ENCODE measurements at regions not wholly inside any gene's neighbourhood (a gene's known extent, or its start where the extent isn't known, plus 50 kb on each side); places are given as distances from the start of the nearest gene placed in this dataset.

- Mint-ChIP-seq H3K9me3 (no peaks in the 10 kb centered on the region), H3K4me1 (no peaks in the 10 kb centered on the region), H3K4me3 (no peak overlapping the region), H3K27me3 (peaks cover 23% of the 10 kb centered on the region), H3K36me3 (ENCODE audit: low read depth) (no peaks in the 10 kb centered on the region), H3K27ac (no peak overlapping the region)
- no peak for ATAC-seq (replicated peaks)
Measured at GRCh38 chr11:11769782-11770181, 72.0 kb upstream of the USP47 start.

- Mint-ChIP-seq H3K4me3 (no peak overlapping the region), H3K9me3 (no peaks in the 10 kb centered on the region), H3K36me3 (ENCODE audit: low read depth) (no peaks in the 10 kb centered on the region), H3K27me3 (peaks cover 23% of the 10 kb centered on the region), H3K4me1 (no peaks in the 10 kb centered on the region), H3K27ac (no peak overlapping the region)
- no peak for ATAC-seq (replicated peaks)
Measured at GRCh38 chr11:11769362-11769761, 72.4 kb upstream of the USP47 start.

- no peak overlapping the region for H3K27ac Mint-ChIP-seq
- no peaks in the 10 kb centered on the region for H3K36me3 Mint-ChIP-seq (ENCODE audit: low read depth)
- no peak overlapping the region for H3K4me3 Mint-ChIP-seq
- H3K9me3 Mint-ChIP-seq = no peaks in the 10 kb centered on the region
- no peaks in the 10 kb centered on the region for H3K4me1 Mint-ChIP-seq
- H3K27me3 Mint-ChIP-seq = peaks cover 33% of the 10 kb centered on the region
- ATAC-seq (replicated peaks) = no peak
Measured at GRCh38 chr11:11764423-11764803, 77.4 kb upstream of the USP47 start.

GRCh38 chr11:11763796-11764422 lies 77.9 kb upstream of the USP47 start:
- H3K27me3 Mint-ChIP-seq = peaks cover 29% of the 10 kb centered on the region
- H3K9me3 Mint-ChIP-seq = no peaks in the 10 kb centered on the region
- ATAC-seq (replicated peaks) = no peak
- H3K36me3 Mint-ChIP-seq (ENCODE audit: low read depth) = no peaks in the 10 kb centered on the region
- no peak overlapping the region for H3K4me3 Mint-ChIP-seq
- H3K4me1 Mint-ChIP-seq = no peaks in the 10 kb centered on the region
- H3K27ac Mint-ChIP-seq = no peak overlapping the region

GRCh38 chr11:11760838-11761237 lies 80.9 kb upstream of the USP47 start:
- Mint-ChIP-seq H3K27me3 (peaks cover 22% of the 10 kb centered on the region), H3K4me3 (no peak overlapping the region), H3K36me3 (ENCODE audit: low read depth) (no peaks in the 10 kb centered on the region), H3K27ac (no peak overlapping the region), H3K4me1 (no peaks in the 10 kb centered on the region), H3K9me3 (no peaks in the 10 kb centered on the region)
- ATAC-seq (replicated peaks) = no peak

- Mint-ChIP-seq H3K4me1 (no peaks in the 10 kb centered on the region), H3K27ac (no peak overlapping the region), H3K9me3 (no peaks in the 10 kb centered on the region), H3K27me3 (peaks cover 30% of the 10 kb centered on the region), H3K36me3 (ENCODE audit: low read depth) (no peaks in the 10 kb centered on the region), H3K4me3 (no peak overlapping the region)
- ATAC-seq (replicated peaks) = no peak
Measured at GRCh38 chr11:11758603-11759196, 83.1 kb upstream of the USP47 start.

- H3K9me3 Mint-ChIP-seq = no peaks in the 10 kb centered on the region
- no peak overlapping the region for H3K27ac Mint-ChIP-seq
- peaks cover 34% of the 10 kb centered on the region for H3K27me3 Mint-ChIP-seq
- H3K4me1 Mint-ChIP-seq = no peaks in the 10 kb centered on the region
- no peak for ATAC-seq (replicated peaks)
- H3K4me3 Mint-ChIP-seq = no peak overlapping the region
- H3K36me3 Mint-ChIP-seq (ENCODE audit: low read depth) = no peaks in the 10 kb centered on the region
Measured at GRCh38 chr11:11757909-11758308, 83.9 kb upstream of the USP47 start.

GRCh38 chr11:11756718-11757117 lies 85.1 kb upstream of the USP47 start:
- H3K27me3 Mint-ChIP-seq = peaks cover 34% of the 10 kb centered on the region
- no peak for ATAC-seq (replicated peaks)
- H3K9me3 Mint-ChIP-seq = no peaks in the 10 kb centered on the region
- H3K36me3 Mint-ChIP-seq (ENCODE audit: low read depth) = no peaks in the 10 kb centered on the region
- no peak overlapping the region for H3K27ac Mint-ChIP-seq
- H3K4me1 Mint-ChIP-seq = no peaks in the 10 kb centered on the region
- H3K4me3 Mint-ChIP-seq = no peak overlapping the region

GRCh38 chr11:11755871-11756270 lies 85.9 kb upstream of the USP47 start:
- no peak overlapping the region for H3K27ac Mint-ChIP-seq
- H3K27me3 Mint-ChIP-seq = peaks cover 27% of the 10 kb centered on the region
- ATAC-seq (replicated peaks) = no peak
- H3K4me3 Mint-ChIP-seq = no peak overlapping the region
- no peaks in the 10 kb centered on the region for H3K36me3 Mint-ChIP-seq (ENCODE audit: low read depth)
- no peaks in the 10 kb centered on the region for H3K4me1 Mint-ChIP-seq
- no peaks in the 10 kb centered on the region for H3K9me3 Mint-ChIP-seq

GRCh38 chr11:11752679-11753078 lies 89.1 kb upstream of the USP47 start:
- H3K4me3 Mint-ChIP-seq = no peak overlapping the region
- H3K36me3 Mint-ChIP-seq (ENCODE audit: low read depth) = no peaks in the 10 kb centered on the region
- no peak for ATAC-seq (replicated peaks)
- H3K27ac Mint-ChIP-seq = no peak overlapping the region
- peaks cover 32% of the 10 kb centered on the region for H3K27me3 Mint-ChIP-seq
- H3K9me3 Mint-ChIP-seq = no peaks in the 10 kb centered on the region
- H3K4me1 Mint-ChIP-seq = no peaks in the 10 kb centered on the region

GRCh38 chr11:11750017-11750878 lies 91.5 kb upstream of the USP47 start:
- Mint-ChIP-seq H3K9me3 (no peaks in the 10 kb centered on the region), H3K4me3 (no peak overlapping the region), H3K4me1 (no peaks in the 10 kb centered on the region), H3K27ac (no peak overlapping the region), H3K36me3 (ENCODE audit: low read depth) (no peaks in the 10 kb centered on the region), H3K27me3 (peaks cover 35% of the 10 kb centered on the region)
- no peak for ATAC-seq (replicated peaks)

GRCh38 chr11:11748706-11749365 lies 92.9 kb upstream of the USP47 start:
- peaks cover 32% of the 10 kb centered on the region for H3K27me3 Mint-ChIP-seq
- no peak overlapping the region for H3K4me3 Mint-ChIP-seq
- no peak overlapping the region for H3K27ac Mint-ChIP-seq
- H3K36me3 Mint-ChIP-seq (ENCODE audit: low read depth) = no peaks in the 10 kb centered on the region
- no peak for ATAC-seq (replicated peaks)
- no peaks in the 10 kb centered on the region for H3K9me3 Mint-ChIP-seq
- H3K4me1 Mint-ChIP-seq = no peaks in the 10 kb centered on the region

- no peaks in the 10 kb centered on the region for H3K36me3 Mint-ChIP-seq (ENCODE audit: low read depth)
- H3K4me3 Mint-ChIP-seq = no peak overlapping the region
- H3K27me3 Mint-ChIP-seq = peaks cover 27% of the 10 kb centered on the region
- no peak for ATAC-seq (replicated peaks)
- H3K9me3 Mint-ChIP-seq = no peaks in the 10 kb centered on the region
- H3K4me1 Mint-ChIP-seq = no peaks in the 10 kb centered on the region
- H3K27ac Mint-ChIP-seq = no peak overlapping the region
Measured at GRCh38 chr11:11747570-11747969, 94.2 kb upstream of the USP47 start.

GRCh38 chr11:11746449-11746848 lies 95.3 kb upstream of the USP47 start:
- Mint-ChIP-seq H3K36me3 (ENCODE audit: low read depth) (no peaks in the 10 kb centered on the region), H3K27ac (no peak overlapping the region), H3K27me3 (peaks cover 32% of the 10 kb centered on the region), H3K4me3 (no peak overlapping the region), H3K9me3 (no peaks in the 10 kb centered on the region), H3K4me1 (no peaks in the 10 kb centered on the region)
- no peak for ATAC-seq (replicated peaks)

- H3K4me3 Mint-ChIP-seq = no peak overlapping the region
- no peak for ATAC-seq (replicated peaks)
- no peaks in the 10 kb centered on the region for H3K9me3 Mint-ChIP-seq
- no peaks in the 10 kb centered on the region for H3K36me3 Mint-ChIP-seq (ENCODE audit: low read depth)
- no peak overlapping the region for H3K27ac Mint-ChIP-seq
- no peaks in the 10 kb centered on the region for H3K4me1 Mint-ChIP-seq
- peaks cover 31% of the 10 kb centered on the region for H3K27me3 Mint-ChIP-seq
Measured at GRCh38 chr11:11743216-11743615, 98.6 kb upstream of the USP47 start.
